C4-2B (cell line): ENCODE measurements at regions not wholly inside any gene's neighbourhood (a gene's known extent, or its start where the extent isn't known, plus 50 kb on each side); places are given as distances from the start of the nearest gene placed in this dataset.

Source experiments
- CTCF ChIP-seq: fragments of 450-650 bp; conservative IDR thresholded peaks from 2 replicates; pipeline ENCODE4 v1.5.1; 2017; ENCODE audit warnings: mild to moderate bottlenecking
- ZFX ChIP-seq: fragments of 450-650 bp; IDR thresholded peaks from 2 replicates; pipeline ENCODE4 v1.6.1; 2017

DNA sequence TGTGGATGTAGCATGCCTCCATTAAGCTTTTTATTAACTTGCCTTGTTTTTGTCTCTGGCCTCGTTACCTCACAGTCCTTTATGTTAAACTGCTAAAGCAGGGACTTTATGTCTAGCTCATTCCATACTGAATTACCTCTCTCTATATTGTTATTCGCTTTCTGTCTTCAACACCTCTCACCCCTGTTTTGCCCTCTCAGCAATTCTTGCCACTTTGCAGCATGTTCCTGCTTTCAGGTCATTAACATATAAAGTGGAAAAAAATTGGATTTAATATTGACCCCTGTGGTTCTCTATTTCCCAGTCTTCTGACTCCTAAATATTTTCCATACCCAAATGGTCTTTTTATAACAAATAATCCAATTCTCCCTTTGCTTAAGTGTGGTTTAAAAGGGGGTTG, 810.4 kb upstream of the KIF2B start:
- no peak for TF ChIP-seq CTCF
- TF ChIP-seq ZFX: no peak
